ENCODE measurements at regions not wholly inside any gene's neighbourhood (a gene's known extent, or its start where the extent isn't known, plus 50 kb on each side); places are given as distances from the start of the nearest gene placed in this dataset.

DNA sequence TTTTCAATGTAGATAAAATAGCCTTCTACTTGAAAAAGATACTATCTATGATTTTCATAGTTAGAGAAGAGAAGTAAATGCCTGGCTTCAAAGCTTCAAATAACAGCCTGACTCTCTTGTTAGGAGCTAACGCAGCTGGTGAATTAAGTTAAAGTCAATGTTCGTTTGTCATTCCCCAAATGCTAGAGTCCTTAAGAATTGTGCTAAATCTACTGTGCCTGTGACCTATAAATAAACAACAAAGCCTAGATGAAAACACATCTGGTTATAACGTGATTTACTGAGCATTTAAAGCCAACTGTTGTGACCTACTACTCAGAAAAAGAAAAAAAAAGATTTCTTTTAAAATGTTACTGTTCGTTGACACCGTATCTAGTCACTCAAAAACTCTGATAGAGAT is 134.7 kb downstream of the POLR1F start:
- H3K27ac Mint-ChIP-seq, result no peak overlapping the region

GRCh38 chr7:19572566-19572965 is 136.3 kb downstream of the POLR1F start:
- no peaks in the 10 kb centered on the region for H3K9me3 Mint-ChIP-seq
- H3K4me1 Mint-ChIP-seq, result no peaks in the 10 kb centered on the region
- ChIA-PET CTCF (no interaction called here), POLR2A (no interaction called here)
- no peak overlapping the region for H3K27ac Mint-ChIP-seq
- H3K27me3 Mint-ChIP-seq, result no peaks in the 10 kb centered on the region
- TF ChIP-seq CTCF (IDR thresholded peaks at IDR 0.05), result no peak
- H3K4me3 Mint-ChIP-seq, result no peak overlapping the region
- ATAC-seq (ENCODE audit: low read depth), result no peak
- H3K36me3 Mint-ChIP-seq (ENCODE audit: low read depth), result no peaks in the 10 kb centered on the region
- DNase-seq, result no peak
- intact Hi-C loops (cut with micrococcal nuclease), result no loop called here

More for the DNA sequence above, 134.7 kb downstream of the POLR1F start:
- Mint-ChIP-seq H3K4me3 (no peak overlapping the region), H3K4me1 (no peaks in the 10 kb centered on the region), H3K9me3 (no peaks in the 10 kb centered on the region), H3K36me3 (ENCODE audit: low read depth) (no peaks in the 10 kb centered on the region), H3K27me3 (no peaks in the 10 kb centered on the region)
- ATAC-seq (ENCODE audit: low read depth), result no peak
- no peak for DNase-seq
- ChIA-PET CTCF (no interaction called here), POLR2A (no interaction called here)
- intact Hi-C loops (cut with micrococcal nuclease), result no loop called here
- TF ChIP-seq CTCF (IDR thresholded peaks at IDR 0.05), result no peak

GRCh38 chr7:19567011-19567410 is 141.8 kb downstream of the POLR1F start:
- Mint-ChIP-seq H3K27ac (no peak overlapping the region), H3K4me1 (no peaks in the 10 kb centered on the region), H3K4me3 (no peak overlapping the region), H3K36me3 (ENCODE audit: low read depth) (no peaks in the 10 kb centered on the region), H3K9me3 (no peaks in the 10 kb centered on the region), H3K27me3 (no peaks in the 10 kb centered on the region)
- intact Hi-C loops (cut with micrococcal nuclease), result no loop called here
- no peak for DNase-seq
- no peak for TF ChIP-seq CTCF (IDR thresholded peaks at IDR 0.05)
- no peak for ATAC-seq (ENCODE audit: low read depth)
- ChIA-PET POLR2A (no interaction called here), CTCF (no interaction called here)

DNA sequence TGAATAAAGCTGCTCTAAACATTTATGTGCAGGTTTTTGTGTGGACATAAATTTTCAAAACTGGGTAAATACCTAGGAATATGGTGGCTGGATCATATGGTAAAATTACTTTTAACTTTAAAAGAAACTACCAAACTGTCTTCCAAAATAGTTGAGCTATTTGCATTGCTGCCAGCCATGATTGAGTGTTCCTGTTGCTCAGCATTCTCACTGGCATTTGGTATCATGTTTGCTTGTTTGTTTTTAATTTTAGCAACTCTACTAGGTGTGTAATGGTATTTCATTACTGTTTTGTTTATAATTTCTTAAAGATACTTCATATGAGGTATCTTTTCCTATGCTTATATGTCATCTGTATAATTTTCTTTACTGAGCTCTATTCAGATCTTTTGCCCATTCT is 143.2 kb downstream of the POLR1F start:
- Mint-ChIP-seq H3K27ac (no peak overlapping the region), H3K9me3 (peaks cover 2% of the 10 kb centered on the region), H3K27me3 (no peaks in the 10 kb centered on the region), H3K4me1 (no peaks in the 10 kb centered on the region), H3K4me3 (no peak overlapping the region), H3K36me3 (ENCODE audit: low read depth) (no peaks in the 10 kb centered on the region)
- ATAC-seq (ENCODE audit: low read depth), result no peak
- CTCF ChIA-PET, result no interaction called here
- intact Hi-C loops (cut with micrococcal nuclease), result no loop called here
- POLR2A ChIA-PET, result no interaction called here
- no peak for DNase-seq
- TF ChIP-seq CTCF (IDR thresholded peaks at IDR 0.05), result no peak

- H3K27me3 Mint-ChIP-seq, result no peaks in the 10 kb centered on the region
- ATAC-seq (ENCODE audit: low read depth), result no peak
- no peaks in the 10 kb centered on the region for H3K4me1 Mint-ChIP-seq
- no peaks in the 10 kb centered on the region for H3K36me3 Mint-ChIP-seq (ENCODE audit: low read depth)
- peaks cover 2% of the 10 kb centered on the region for H3K9me3 Mint-ChIP-seq
- CTCF ChIA-PET, result no interaction called here
- no peak overlapping the region for H3K27ac Mint-ChIP-seq
- POLR2A ChIA-PET, result no interaction called here
- DNase-seq, result no peak
- TF ChIP-seq CTCF (IDR thresholded peaks at IDR 0.05), result no peak
- intact Hi-C loops (cut with micrococcal nuclease), result no loop called here
- H3K4me3 Mint-ChIP-seq, result no peak overlapping the region
Observed at GRCh38 chr7:19561121-19561805, 147.6 kb downstream of the POLR1F start.

All from activated B cell treated with CpG ODN at 0.5 μM for 24 hours (primary cell).